H1 (cell line): ENCODE measurements at regions not wholly inside any gene's neighbourhood (a gene's known extent, or its start where the extent isn't known, plus 50 kb on each side); places are given as distances from the start of the nearest gene placed in this dataset.

ENCODE experiments used
- CTCF ChIA-PET: fragments of 300-600 bp; sonication (Branson Sonifier 250); formaldehyde crosslinking; loops from one replicate; lab custom pipeline; 2021; ENCODE audit not compliant: partially characterized antibody; lab: Charles Lee
- POLR2A ChIA-PET: fragments of 300-600 bp; sonication (Branson Sonifier 250); formaldehyde crosslinking; loops from one replicate; lab custom pipeline; 2021; ENCODE audit warnings: inconsistent platforms; ENCODE audit not compliant: partially characterized antibody; lab: Charles Lee
- DNase-seq, 2 experiments: peaks; one replicate each; pipeline versions ENCODE4 v3.0.0 to v3.0.0-alpha.2; 2010 to 2022; ENCODE audit warnings: low spot score in 2 of 2, low read depth in 1 of 2, mixed read lengths in 1 of 2
- FAIRE-seq: peaks from 2 replicates; lab custom pipeline; 2011; peaks lifted over from hg19 to GRCh38; lab: Jason Lieb, UNC
- H2AFZ ChIP-seq: 2 replicates; pipeline ENCODE4 v1.8.1; 2012; ENCODE audit warnings: low read length, inconsistent platforms
- H2AK5ac ChIP-seq: 2 replicates; pipeline ENCODE4 v1.6.1; 2013; ENCODE audit warnings: low read depth, low read length
- H2BK120ac ChIP-seq: replicated peaks from 2 replicates; pipeline ENCODE3; 2013; ENCODE audit warnings: low read depth, low read length, inconsistent platforms
- H2BK12ac ChIP-seq: 2 replicates; pipeline ENCODE4 v1.6.1; 2013; ENCODE audit warnings: low read depth, low read length
- H2BK15ac ChIP-seq: 2 replicates; pipeline ENCODE4 v1.6.1; 2013; ENCODE audit warnings: low read length
- H2BK20ac ChIP-seq: 2 replicates; pipeline ENCODE4 v1.6.1; 2013; ENCODE audit warnings: low read length
- H2BK5ac ChIP-seq: 2 replicates; pipeline ENCODE4 v1.6.1; 2013; ENCODE audit warnings: low read depth, low read length
- H3K14ac ChIP-seq: 2 replicates; pipeline ENCODE4 v1.6.1; 2013; ENCODE audit warnings: inconsistent platforms; ENCODE audit not compliant: insufficient read length
- H3K18ac ChIP-seq: 2 replicates; pipeline ENCODE4 v1.6.1; 2013; ENCODE audit warnings: low read length; ENCODE audit errors: extremely low read depth
- H3K23ac ChIP-seq: 2 replicates; pipeline ENCODE4 v1.6.1; 2013; ENCODE audit warnings: inconsistent platforms; ENCODE audit not compliant: insufficient read length
- H3K23me2 ChIP-seq: 2 replicates; pipeline ENCODE4 v1.6.1; 2013; ENCODE audit warnings: low read depth, low read length
- H3K27ac ChIP-seq: 2 replicates; pipeline ENCODE4 v1.6.1; 2011; ENCODE audit warnings: low read depth, low read length, inconsistent platforms
- H3K27me3 ChIP-seq, 4 experiments: replicated peaks in 1 of 4; 1 replicate in 1 of 4; 2 replicates in 3 of 4; pipeline versions ENCODE4 v1.6.1 to v1.8.1; 2011 to 2013; ENCODE audit warnings: low read length in 3 of 4, mild to moderate bottlenecking in 3 of 4, inconsistent platforms in 2 of 4, mixed read lengths in 2 of 4, moderate library complexity in 1 of 4; ENCODE audit not compliant: control insufficient read depth in 3 of 4, insufficient read depth in 3 of 4; ENCODE audit errors: extremely low read depth in 1 of 4
- H3K36me3 ChIP-seq, 4 experiments: 2 replicates each; pipeline versions ENCODE4 v1.6.1 to v1.8.1; 2011 to 2013; ENCODE audit warnings: mild to moderate bottlenecking in 4 of 4, low read length in 3 of 4, moderate library complexity in 2 of 4, control low read depth in 1 of 4, inconsistent platforms in 1 of 4; ENCODE audit not compliant: insufficient read depth in 4 of 4, control insufficient read depth in 2 of 4
- H3K4ac ChIP-seq: replicated peaks from 2 replicates; pipeline ENCODE3; 2013; ENCODE audit warnings: low read length, low read depth, mixed read lengths, inconsistent platforms; ENCODE audit not compliant: insufficient read length
- H3K4me1 ChIP-seq, 4 experiments: replicated peaks in 1 of 4; 1 replicate in 1 of 4; 2 replicates in 3 of 4; pipeline versions ENCODE4 v1.6.1 to v1.8.1; 2011 to 2013; ENCODE audit warnings: low read length in 3 of 4, inconsistent platforms in 2 of 4, mixed read lengths in 1 of 4; ENCODE audit not compliant: insufficient read depth in 4 of 4, control insufficient read depth in 3 of 4
- H3K4me2 ChIP-seq, 2 experiments: 2 replicates each; pipeline versions ENCODE4 v1.6.1 to v1.8.1; 2011 to 2013; ENCODE audit warnings: low read depth in 2 of 2, low read length in 2 of 2, control low read depth in 1 of 2, inconsistent platforms in 1 of 2, mild to moderate bottlenecking in 1 of 2; ENCODE audit not compliant: insufficient read depth in 1 of 2
- H3K4me3 ChIP-seq, 4 experiments: fragments of 200-600, 300-600 bp in 1 of 4; sonication (generic), shearing (Covaris generic), sonication (Bioruptor Twin) in 1 of 4; 2 replicates each; pipeline versions ENCODE4 v1.5.1 to v1.8.1; 2011 to 2016; ENCODE audit warnings: low read length in 4 of 4, low read depth in 3 of 4, control low read depth in 2 of 4, inconsistent platforms in 2 of 4, mild to moderate bottlenecking in 2 of 4, mixed read lengths in 1 of 4, moderate library complexity in 1 of 4; ENCODE audit not compliant: insufficient read depth in 2 of 4; ENCODE audit errors: extremely low read depth in 1 of 4
- H3K56ac ChIP-seq: replicated peaks from 2 replicates; pipeline ENCODE3; 2013; ENCODE audit warnings: low read depth, mild to moderate bottlenecking, mixed read lengths, low read length, inconsistent platforms; ENCODE audit not compliant: insufficient read length
- H3K79me1 ChIP-seq: 2 replicates; pipeline ENCODE4 v1.6.1; 2013; ENCODE audit warnings: low read depth, low read length, control low read depth
- H3K79me2 ChIP-seq, 2 experiments: 2 replicates each; pipeline versions ENCODE4 v1.6.1 to v1.8.1; 2012 to 2013; ENCODE audit warnings: low read length in 2 of 2, mild to moderate bottlenecking in 2 of 2, inconsistent platforms in 1 of 2; ENCODE audit not compliant: insufficient read depth in 2 of 2, control insufficient read depth in 1 of 2
- H3K9ac ChIP-seq, 4 experiments: replicated peaks in 1 of 4; 1 replicate in 1 of 4; 2 replicates in 3 of 4; pipeline versions ENCODE4 v1.6.1 to v1.8.1; 2011 to 2013; ENCODE audit warnings: low read depth in 3 of 4, low read length in 3 of 4, control low read depth in 2 of 4, mild to moderate bottlenecking in 2 of 4, moderate library complexity in 2 of 4, inconsistent platforms in 1 of 4; ENCODE audit errors: extremely low read depth in 1 of 4
- H3K9me3 ChIP-seq, 2 experiments: 2 replicates each; pipeline versions ENCODE4 v1.6.1 to v1.8.1; 2012 to 2013; ENCODE audit warnings: mild to moderate bottlenecking in 2 of 2, moderate library complexity in 2 of 2, control low read depth in 1 of 2, inconsistent platforms in 1 of 2, low read depth in 1 of 2, low read length in 1 of 2, mixed read lengths in 1 of 2; ENCODE audit not compliant: insufficient read depth in 2 of 2
- H4K20me1 ChIP-seq, 2 experiments: replicated peaks in 1 of 2; 2 replicates each; pipeline versions ENCODE3 to v1.8.1; 2011 to 2013; ENCODE audit warnings: inconsistent platforms in 2 of 2, low read length in 2 of 2, mild to moderate bottlenecking in 1 of 2; ENCODE audit not compliant: insufficient read depth in 2 of 2, control insufficient read depth in 1 of 2
- H4K5ac ChIP-seq: 2 replicates; pipeline ENCODE4 v1.6.1; 2013; ENCODE audit warnings: low read length, low read depth, mixed read lengths, inconsistent platforms; ENCODE audit not compliant: insufficient read length
- H4K8ac ChIP-seq: 2 replicates; pipeline ENCODE4 v1.8.0; 2013; ENCODE audit warnings: mild to moderate bottlenecking, moderate library complexity, low read length, inconsistent platforms; ENCODE audit not compliant: insufficient read depth; ENCODE audit errors: extremely low read depth
- H4K91ac ChIP-seq: replicated peaks from 2 replicates; pipeline ENCODE3; 2013; ENCODE audit warnings: low read length, mixed read lengths, inconsistent platforms; ENCODE audit not compliant: insufficient read length
- ATF3 ChIP-seq: IDR thresholded peaks from 2 replicates; pipeline ENCODE4 v1.6.1; 2011; ENCODE audit warnings: low read depth, mild to moderate bottlenecking, low read length; ENCODE audit not compliant: insufficient read depth
- CBX5 ChIP-seq: fragments of 300-800, 300-1000 bp; sonication (generic); IDR thresholded peaks from 2 replicates; pipeline ENCODE4 v1.7.1; 2016; ENCODE audit warnings: antibody characterized with exemption, low read length, low read depth
- CBX8 ChIP-seq: fragments of 300-800, 300-1000 bp; sonication (generic); IDR thresholded peaks from 2 replicates; pipeline ENCODE4 v1.7.1; 2016; ENCODE audit warnings: low read depth, low read length, borderline replicate concordance
- CREB1 ChIP-seq: IDR thresholded peaks from 2 replicates; pipeline ENCODE4 v1.6.1; 2012; ENCODE audit warnings: inconsistent platforms
- EP300 ChIP-seq, 2 experiments: IDR thresholded peaks; 1 replicate in 1 of 2; 2 replicates in 1 of 2; pipeline ENCODE4 v1.6.1; 2011 to 2012; ENCODE audit warnings: low read depth in 2 of 2, low read length in 2 of 2, mild to moderate bottlenecking in 2 of 2, borderline replicate concordance in 1 of 2, inconsistent platforms in 1 of 2, moderate library complexity in 1 of 2
- FOSL1 ChIP-seq: IDR thresholded peaks from 2 replicates; pipeline ENCODE4 v1.6.1; 2011; ENCODE audit warnings: mild to moderate bottlenecking, low read depth, low read length, moderate library complexity; ENCODE audit not compliant: insufficient read depth
- GTF2F1 ChIP-seq: IDR thresholded peaks from 2 replicates; pipeline ENCODE4 v1.6.1; 2012; ENCODE audit warnings: low read depth, low read length, improper control_type of control experiment, borderline replicate concordance
- HDAC6 ChIP-seq: IDR thresholded peaks from one replicate; pipeline ENCODE4 v1.7.1; 2012; ENCODE audit warnings: low read depth, mild to moderate bottlenecking, inconsistent platforms, low read length, moderate library complexity
- MAX ChIP-seq: IDR thresholded peaks from 2 replicates; pipeline ENCODE4 v1.6.1; 2012; ENCODE audit warnings: inconsistent platforms
- PHF8 ChIP-seq: fragments of 200-600 bp; sonication (generic); conservative IDR thresholded peaks from 2 replicates; pipeline ENCODE4 v1.7.1; 2012; ENCODE audit warnings: low read depth, mild to moderate bottlenecking, inconsistent platforms, low read length, moderate library complexity
- RBBP5 ChIP-seq: IDR thresholded peaks from 2 replicates; pipeline ENCODE4 v1.7.1; 2012; ENCODE audit warnings: low read depth, mild to moderate bottlenecking, inconsistent platforms, low read length, moderate library complexity, borderline replicate concordance
- USF2 ChIP-seq: IDR thresholded peaks from 2 replicates; pipeline ENCODE4 v1.6.1; 2011; ENCODE audit warnings: low read length, improper control_type of control experiment
- WGBS, 2 experiments: shearing (Covaris generic) in 1 of 2; methylation state at CpG; one replicate each; pipeline versions ENCODE4 v1.1.6 to v1.1.7; 2013 to 2015; ENCODE audit warnings: low lambda C conversion rate in 2 of 2, mixed read lengths in 2 of 2, inconsistent platforms in 1 of 2, low coverage in 1 of 2, missing lambda C conversion rate in 1 of 2; ENCODE audit not compliant: insufficient replicate concordance in 2 of 2, insufficient coverage in 1 of 2, insufficient read length in 1 of 2; ENCODE audit errors: extremely low coverage in 1 of 2, missing lambda C conversion rate in 1 of 2; 5-methylcytosine and 5-hydroxymethylcytosine counted together

GRCh38 chr3:69499899-69500421 is 114.1 kb upstream of the FRMD4B start:
- H3K23ac ChIP-seq, result no peak overlapping the region
- H4K5ac ChIP-seq, result no peak overlapping the region
- no peaks in the 10 kb centered on the region for H3K23me2 ChIP-seq
- 84% methylated on average over 9 of the region's 9 CpGs; no CpG with 5 or more reads in 1 of the 2 experiments for WGBS, 2 experiments
- H3K14ac ChIP-seq, result no peak overlapping the region
- H2BK120ac ChIP-seq, result no peak overlapping the region
- ChIA-PET CTCF (interaction anchor here (0.8 to 1.3 kb wide), 2 partner anchors 10 to 59 kb away, joined by 3 to 6 read pairs; no protein-coding TSS in a partner anchor), POLR2A (no interaction called here)
- no peaks in the 10 kb centered on the region for H3K27me3 ChIP-seq
- H3K4me1 ChIP-seq, result no peaks in the 10 kb centered on the region
- H3K4ac ChIP-seq, result no peak overlapping the region
- H3K56ac ChIP-seq, result no peak overlapping the region
- H2BK15ac ChIP-seq, result no peak overlapping the region
- no peak overlapping the region for H2BK20ac ChIP-seq
- no peak overlapping the region for H3K27ac ChIP-seq
- H2AFZ ChIP-seq, result no peak overlapping the region
- H3K4me3 ChIP-seq, result no peak overlapping the region
- no peak overlapping the region for H2AK5ac ChIP-seq
- H3K9ac ChIP-seq, result no peak overlapping the region
- peak overlapping the region; percentile 68; the same call in 1 of the 2 replicates for H4K8ac ChIP-seq
- no peaks in the 10 kb centered on the region for H4K20me1 ChIP-seq
- FAIRE-seq (no peak), DNase-seq (no peak)
- H3K18ac ChIP-seq, result no peak overlapping the region
- no peaks in the 10 kb centered on the region for H3K79me2 ChIP-seq
- H3K79me1 ChIP-seq, result no peaks in the 10 kb centered on the region
- no peak overlapping the region for H4K91ac ChIP-seq
- no peaks in the 10 kb centered on the region for H3K9me3 ChIP-seq
- H2BK5ac ChIP-seq, result no peak overlapping the region
- H3K36me3 ChIP-seq, result no peaks in the 10 kb centered on the region
- H2BK12ac ChIP-seq, result no peak overlapping the region
- no peak overlapping the region for H3K4me2 ChIP-seq
- TF ChIP-seq ATF3 (no peak), CREB1 (no peak), PHF8 (no peak), USF2 (no peak), GTF2F1 (no peak), RBBP5 (no peak), MAX (no peak), FOSL1 (no peak), CBX8 (no peak), CBX5 (no peak), EP300 (IDR thresholded peaks at IDR 0.05; ENCODE audit: borderline replicate concordance in 1 of 2, low read depth in 2 of 2, low read length in 2 of 2) (no peak), HDAC6 (no peak)
